ENCODE measurements at regions not wholly inside any gene's neighbourhood (a gene's known extent, or its start where the extent isn't known, plus 50 kb on each side); places are given as distances from the start of the nearest gene placed in this dataset.
"Not testable (repeated sequence)": the region's sequence is repeated elsewhere in the genome, so short reads cannot be mapped to it uniquely, and the experiment has no call there.

GRCh38 chr12:19916196-19916753, 452.1 kb upstream of the PDE3A start:
- Mint-ChIP-seq H3K36me3 (ENCODE audit: low read depth) (no peaks in the 10 kb centered on the region), H3K27me3 (ENCODE audit: low read depth) (no peaks in the 10 kb centered on the region), H3K27ac (ENCODE audit: unreplicated experiment) (no peak overlapping the region), H3K9me3 (ENCODE audit: low read depth) (no peaks in the 10 kb centered on the region), H3K4me3 (ENCODE audit: unreplicated experiment) (no peak overlapping the region), H3K4me1 (ENCODE audit: low read depth) (peaks cover 20% of the 10 kb centered on the region)
- TF ChIP-seq CTCF (IDR thresholded peaks at IDR 0.05), result no peak
- no peak for DNase-seq (ENCODE audit: low spot score)

- Mint-ChIP-seq H3K4me1 (ENCODE audit: low read depth) (peaks cover 16% of the 10 kb centered on the region), H3K27me3 (ENCODE audit: low read depth) (no peaks in the 10 kb centered on the region), H3K36me3 (ENCODE audit: low read depth) (no peaks in the 10 kb centered on the region), H3K4me3 (ENCODE audit: unreplicated experiment) (no peak overlapping the region), H3K27ac (ENCODE audit: unreplicated experiment) (no peak overlapping the region), H3K9me3 (ENCODE audit: low read depth) (no peaks in the 10 kb centered on the region)
- no peak for TF ChIP-seq CTCF (IDR thresholded peaks at IDR 0.05)
- no peak for DNase-seq (ENCODE audit: low spot score)
These were observed 451.4 kb upstream of the PDE3A start for GRCh38 chr12:19916974-19917373.

GRCh38 chr12:19921716-19922115, 446.6 kb upstream of the PDE3A start:
- not testable (repeated sequence) for H3K27ac Mint-ChIP-seq (ENCODE audit: unreplicated experiment); H3K36me3 Mint-ChIP-seq (ENCODE audit: low read depth); DNase-seq (ENCODE audit: low spot score); H3K4me1 Mint-ChIP-seq (ENCODE audit: low read depth); H3K27me3 Mint-ChIP-seq (ENCODE audit: low read depth); H3K4me3 Mint-ChIP-seq (ENCODE audit: unreplicated experiment); H3K9me3 Mint-ChIP-seq (ENCODE audit: low read depth)

- H3K36me3 Mint-ChIP-seq (ENCODE audit: low read depth), result no peaks in the 10 kb centered on the region
- no peak overlapping the region for H3K27ac Mint-ChIP-seq (ENCODE audit: unreplicated experiment)
- no peak overlapping the region for H3K4me3 Mint-ChIP-seq (ENCODE audit: unreplicated experiment)
- no peak for DNase-seq (ENCODE audit: low spot score)
- no peaks in the 10 kb centered on the region for H3K27me3 Mint-ChIP-seq (ENCODE audit: low read depth)
- no peaks in the 10 kb centered on the region for H3K4me1 Mint-ChIP-seq (ENCODE audit: low read depth)
- TF ChIP-seq CTCF (IDR thresholded peaks at IDR 0.05), result no peak
- peaks cover 5% of the 10 kb centered on the region for H3K9me3 Mint-ChIP-seq (ENCODE audit: low read depth)
These were observed 445.6 kb upstream of the PDE3A start for GRCh38 chr12:19922717-19923116.

- H3K4me1 Mint-ChIP-seq (ENCODE audit: low read depth), result no peaks in the 10 kb centered on the region
These were observed 444.0 kb upstream of the PDE3A start for GRCh38 chr12:19924360-19924759.

More at GRCh38 chr12:19924360-19924759, 444.0 kb upstream of the PDE3A start:
- H3K4me3 Mint-ChIP-seq (ENCODE audit: unreplicated experiment), result no peak overlapping the region
- no peaks in the 10 kb centered on the region for H3K27me3 Mint-ChIP-seq (ENCODE audit: low read depth)
- no peak for DNase-seq (ENCODE audit: low spot score)
- TF ChIP-seq CTCF (IDR thresholded peaks at IDR 0.05), result no peak
- H3K27ac Mint-ChIP-seq (ENCODE audit: unreplicated experiment), result no peak overlapping the region
- peaks cover 5% of the 10 kb centered on the region for H3K9me3 Mint-ChIP-seq (ENCODE audit: low read depth)
- no peaks in the 10 kb centered on the region for H3K36me3 Mint-ChIP-seq (ENCODE audit: low read depth)

All from chondrocyte (in vitro differentiated cells).